ENCODE measurements at regions not wholly inside any gene's neighbourhood (a gene's known extent, or its start where the extent isn't known, plus 50 kb on each side); places are given as distances from the start of the nearest gene placed in this dataset.
"Not testable (repeated sequence)": the region's sequence is repeated elsewhere in the genome, so short reads cannot be mapped to it uniquely, and the experiment has no call there.

- ATAC-seq (ENCODE audit: low read depth in 2 of 2) (no peak), DNase-seq (no peak)
- Mint-ChIP-seq H3K4me1 (no peaks in the 10 kb centered on the region), H3K27me3 (peaks cover 6 to 19% (median 16%) of the 10 kb centered on the region in 3 donors), H3K36me3 (peaks cover 0 to 3% of the 10 kb centered on the region in 2 donors), H3K4me3 (no peak overlapping the region), H3K9me3 (peaks cover 2 to 13% (median 9%) of the 10 kb centered on the region in 7 donors), H3K27ac (no peak overlapping the region)
Measured at GRCh38 chr1:214123061-214123784, 135.4 kb downstream of the PROX1 start.

- H3K9me3 Mint-ChIP-seq, result peaks cover 1 to 6% (median 3%) of the 10 kb centered on the region in 7 donors
- H3K36me3 Mint-ChIP-seq, result no peaks in the 10 kb centered on the region
- no peak overlapping the region for H3K4me3 Mint-ChIP-seq
- H3K4me1 Mint-ChIP-seq, result no peaks in the 10 kb centered on the region
- no peak for DNase-seq
- peaks cover 6 to 19% (median 16%) of the 10 kb centered on the region in 3 donors for H3K27me3 Mint-ChIP-seq
- no peak overlapping the region for H3K27ac Mint-ChIP-seq
- ATAC-seq (ENCODE audit: low read depth in 2 of 2), result no peak
Measured at GRCh38 chr1:214124281-214124805, 136.6 kb downstream of the PROX1 start.

- DNase-seq, result no peak
- ATAC-seq (ENCODE audit: low read depth in 2 of 2), result no peak
- no peak overlapping the region for H3K27ac Mint-ChIP-seq
- peaks cover 6 to 23% (median 16%) of the 10 kb centered on the region in 3 donors for H3K27me3 Mint-ChIP-seq
- H3K4me1 Mint-ChIP-seq, result no peaks in the 10 kb centered on the region
- no peaks in the 10 kb centered on the region for H3K36me3 Mint-ChIP-seq
- H3K4me3 Mint-ChIP-seq, result no peak overlapping the region
- peaks cover 0 to 2% (median 0%) of the 10 kb centered on the region in 7 donors for H3K9me3 Mint-ChIP-seq
Measured at GRCh38 chr1:214124915-214125314, 137.1 kb downstream of the PROX1 start.

- Mint-ChIP-seq H3K9me3 (peaks cover 0 to 2% (median 0%) of the 10 kb centered on the region in 7 donors), H3K4me3 (no peak overlapping the region), H3K27me3 (peaks cover 6 to 24% (median 16%) of the 10 kb centered on the region in 3 donors), H3K27ac (no peak overlapping the region), H3K4me1 (no peaks in the 10 kb centered on the region), H3K36me3 (no peaks in the 10 kb centered on the region)
- no peak for DNase-seq
- ATAC-seq (ENCODE audit: low read depth in 2 of 2), result no peak
Measured at GRCh38 chr1:214125819-214126218, 138.0 kb downstream of the PROX1 start.

- no peaks in the 10 kb centered on the region for H3K36me3 Mint-ChIP-seq
- H3K4me3 Mint-ChIP-seq, result no peak overlapping the region
- H3K27me3 Mint-ChIP-seq, result peaks cover 6 to 21% (median 12%) of the 10 kb centered on the region in 3 donors
- DNase-seq, result no peak
- H3K9me3 Mint-ChIP-seq, result peaks cover 0 to 1% (median 0%) of the 10 kb centered on the region in 7 donors
- H3K27ac Mint-ChIP-seq, result no peak overlapping the region
- ATAC-seq (ENCODE audit: low read depth in 2 of 2), result no peak
- no peaks in the 10 kb centered on the region for H3K4me1 Mint-ChIP-seq
Measured at GRCh38 chr1:214126697-214127146, 138.9 kb downstream of the PROX1 start.

GRCh38 chr1:214127705-214128104 is 139.9 kb downstream of the PROX1 start:
- ATAC-seq (ENCODE audit: low read depth in 2 of 2), result no peak
- Mint-ChIP-seq H3K27ac (no peak overlapping the region), H3K27me3 (peaks cover 6 to 15% (median 6%) of the 10 kb centered on the region in 3 donors), H3K36me3 (no peaks in the 10 kb centered on the region), H3K4me3 (no peak overlapping the region), H3K9me3 (peaks cover 0 to 1% (median 0%) of the 10 kb centered on the region in 7 donors), H3K4me1 (no peaks in the 10 kb centered on the region)
- DNase-seq, result no peak

- Mint-ChIP-seq H3K9me3 (peaks cover 0 to 10% (median 5%) of the 10 kb centered on the region in 7 donors), H3K36me3 (no peaks in the 10 kb centered on the region), H3K4me3 (no peak overlapping the region), H3K27ac (no peak overlapping the region), H3K4me1 (no peaks in the 10 kb centered on the region), H3K27me3 (peaks cover 5 to 9% (median 8%) of the 10 kb centered on the region in 3 donors)
- no peak for ATAC-seq (ENCODE audit: low read depth in 2 of 2)
- no peak for DNase-seq
Measured at GRCh38 chr1:214135886-214136285, 145.1 kb upstream of the SMYD2 start.

GRCh38 chr1:214136324-214136919 is 144.5 kb upstream of the SMYD2 start:
- ATAC-seq (ENCODE audit: low read depth in 2 of 2) (no peak), DNase-seq (no peak)
- no peak overlapping the region for H3K4me3 Mint-ChIP-seq
- H3K36me3 Mint-ChIP-seq, result no peaks in the 10 kb centered on the region
- H3K4me1 Mint-ChIP-seq, result no peaks in the 10 kb centered on the region
- peaks cover 5 to 9% (median 8%) of the 10 kb centered on the region in 3 donors for H3K27me3 Mint-ChIP-seq
- H3K9me3 Mint-ChIP-seq, result peaks cover 0 to 10% (median 5%) of the 10 kb centered on the region in 7 donors
- no peak overlapping the region for H3K27ac Mint-ChIP-seq

GRCh38 chr1:214141486-214141885 is 139.5 kb upstream of the SMYD2 start:
- DNase-seq, result no peak
- Mint-ChIP-seq H3K4me1 (no peaks in the 10 kb centered on the region), H3K4me3 (no peak overlapping the region), H3K36me3 (no peaks in the 10 kb centered on the region), H3K9me3 (peaks cover 0 to 5% (median 0%) of the 10 kb centered on the region in 7 donors), H3K27ac (no peak overlapping the region), H3K27me3 (peaks cover 8 to 15% (median 8%) of the 10 kb centered on the region in 3 donors)
- no peak for ATAC-seq (ENCODE audit: low read depth in 2 of 2)

GRCh38 chr1:214143006-214143992 is 137.7 kb upstream of the SMYD2 start:
- H3K9me3 Mint-ChIP-seq, result no peaks in the 10 kb centered on the region
- no peaks in the 10 kb centered on the region for H3K4me1 Mint-ChIP-seq
- peaks cover 4 to 12% (median 8%) of the 10 kb centered on the region in 3 donors for H3K27me3 Mint-ChIP-seq
- ATAC-seq (ENCODE audit: low read depth in 2 of 2), result no peak
- DNase-seq, result no peak
- no peaks in the 10 kb centered on the region for H3K36me3 Mint-ChIP-seq
- no peak overlapping the region for H3K4me3 Mint-ChIP-seq
- no peak overlapping the region for H3K27ac Mint-ChIP-seq

GRCh38 chr1:214144521-214144920 is 136.4 kb upstream of the SMYD2 start:
- DNase-seq; H3K4me1 Mint-ChIP-seq; ATAC-seq (ENCODE audit: low read depth in 2 of 2); H3K4me3 Mint-ChIP-seq; H3K36me3 Mint-ChIP-seq; H3K27ac Mint-ChIP-seq; H3K9me3 Mint-ChIP-seq: not testable (repeated sequence)
- H3K27me3 Mint-ChIP-seq, result peaks cover 7 to 19% (median 17%) of the 10 kb centered on the region in 3 donors

- no peaks in the 10 kb centered on the region for H3K36me3 Mint-ChIP-seq
- DNase-seq, result no peak
Measured at GRCh38 chr1:214146523-214146922, 134.4 kb upstream of the SMYD2 start.

More at GRCh38 chr1:214146523-214146922, 134.4 kb upstream of the SMYD2 start:
- H3K4me1 Mint-ChIP-seq, result no peaks in the 10 kb centered on the region
- peaks cover 12 to 19% (median 17%) of the 10 kb centered on the region in 3 donors for H3K27me3 Mint-ChIP-seq
- ATAC-seq (ENCODE audit: low read depth in 2 of 2), result no peak
- no peaks in the 10 kb centered on the region for H3K9me3 Mint-ChIP-seq
- no peak overlapping the region for H3K4me3 Mint-ChIP-seq
- H3K27ac Mint-ChIP-seq, result no peak overlapping the region
